ENCODE measurements at regions not wholly inside any gene's neighbourhood (a gene's known extent, or its start where the extent isn't known, plus 50 kb on each side); places are given as distances from the start of the nearest gene placed in this dataset.

GRCh38 chr16:6493555-6493954 is 839.1 kb upstream of the RBFOX1 start:
- H3K27me3 ChIP-seq = no peaks in the 10 kb centered on the region
- intact Hi-C loops (cut with DNase I; ENCODE audit: low total_unique reads) = no loop called here
- no peak overlapping the region for H3K27ac ChIP-seq
- H3K36me3 ChIP-seq = no peaks in the 10 kb centered on the region
- H3K4me3 ChIP-seq = no peak overlapping the region
- H3K4me1 ChIP-seq = no peaks in the 10 kb centered on the region
- no peak for TF ChIP-seq CTCF (IDR thresholded peaks at IDR 0.05)
- no peak for DNase-seq
- H3K9me3 ChIP-seq = no peaks in the 10 kb centered on the region

GRCh38 chr16:6492742-6493141 is 839.9 kb upstream of the RBFOX1 start:
- no peak overlapping the region for H3K27ac ChIP-seq
- no peak for DNase-seq

GRCh38 chr16:6484935-6485334 is 847.7 kb upstream of the RBFOX1 start:
- Histone ChIP-seq H3K9me3 (no peaks in the 10 kb centered on the region), H3K4me3 (no peak overlapping the region), H3K36me3 (no peaks in the 10 kb centered on the region), H3K4me1 (no peaks in the 10 kb centered on the region), H3K27ac (no peak overlapping the region), H3K27me3 (no peaks in the 10 kb centered on the region)
- no peak for DNase-seq
- intact Hi-C loops (cut with DNase I; ENCODE audit: low total_unique reads) = no loop called here
- TF ChIP-seq CTCF (IDR thresholded peaks at IDR 0.05) (no peak), POLR2A (IDR thresholded peaks at IDR 0.05) (no peak)

More at GRCh38 chr16:6492742-6493141, 839.9 kb upstream of the RBFOX1 start:
- no peak for TF ChIP-seq CTCF (IDR thresholded peaks at IDR 0.05)
- no peak overlapping the region for H3K4me3 ChIP-seq
- no peaks in the 10 kb centered on the region for H3K4me1 ChIP-seq
- no peaks in the 10 kb centered on the region for H3K36me3 ChIP-seq
- intact Hi-C loops (cut with DNase I; ENCODE audit: low total_unique reads) = no loop called here
- H3K9me3 ChIP-seq = no peaks in the 10 kb centered on the region
- H3K27me3 ChIP-seq = no peaks in the 10 kb centered on the region

- Histone ChIP-seq H3K4me1 (no peaks in the 10 kb centered on the region), H3K9me3 (no peaks in the 10 kb centered on the region), H3K36me3 (no peaks in the 10 kb centered on the region), H3K27ac (no peak overlapping the region), H3K4me3 (no peak overlapping the region), H3K27me3 (no peaks in the 10 kb centered on the region)
- DNase-seq = no peak
- intact Hi-C loops (cut with DNase I; ENCODE audit: low total_unique reads) = no loop called here
- no peak for TF ChIP-seq CTCF (IDR thresholded peaks at IDR 0.05)
- TF ChIP-seq POLR2A (IDR thresholded peaks at IDR 0.05) = no peak
Observed at GRCh38 chr16:6484081-6484480, 848.6 kb upstream of the RBFOX1 start.

GRCh38 chr16:6483469-6484033 is 849.1 kb upstream of the RBFOX1 start:
- no peaks in the 10 kb centered on the region for H3K4me1 ChIP-seq
- TF ChIP-seq CTCF (IDR thresholded peaks at IDR 0.05) (no peak), POLR2A (IDR thresholded peaks at IDR 0.05) (no peak)
- H3K4me3 ChIP-seq = no peak overlapping the region
- intact Hi-C loops (cut with DNase I; ENCODE audit: low total_unique reads) = no loop called here
- no peaks in the 10 kb centered on the region for H3K36me3 ChIP-seq
- H3K9me3 ChIP-seq = no peaks in the 10 kb centered on the region
- H3K27me3 ChIP-seq = no peaks in the 10 kb centered on the region
- no peak for DNase-seq
- H3K27ac ChIP-seq = no peak overlapping the region

Measured in uterus (tissue), 3 donors.